Kidney glomerular epithelial cell (primary cell): ENCODE measurements at regions not wholly inside any gene's neighbourhood (a gene's known extent, or its start where the extent isn't known, plus 50 kb on each side); places are given as distances from the start of the nearest gene placed in this dataset.
"Not testable (repeated sequence)": the region's sequence is repeated elsewhere in the genome, so short reads cannot be mapped to it uniquely, and the experiment has no call there.

ENCODE experiments used
- DNase-seq: peaks from one replicate; lab custom pipeline; 2025; lab: John Stamatoyannopoulos, UW

- not testable (repeated sequence) for DNase-seq
These were observed 105.4 kb upstream of the SULF2 start for GRCh38 chr20:47890708-47891107.

GRCh38 chr20:47889751-47890150 is 104.5 kb upstream of the SULF2 start:
- not testable (repeated sequence) for DNase-seq

GRCh38 chr20:47888351-47888750 is 103.1 kb upstream of the SULF2 start:
- no peak for DNase-seq

- DNase-seq, result no peak
These were observed 102.3 kb upstream of the SULF2 start for GRCh38 chr20:47887477-47888080.

GRCh38 chr20:47887064-47887463 is 101.8 kb upstream of the SULF2 start:
- DNase-seq, result no peak

- no peak for DNase-seq
These were observed 101.3 kb upstream of the SULF2 start for GRCh38 chr20:47886454-47887041.

- DNase-seq, result no peak
These were observed 100.7 kb upstream of the SULF2 start for GRCh38 chr20:47885909-47886453.

- DNase-seq, result not testable (repeated sequence)
These were observed 98.7 kb upstream of the SULF2 start for GRCh38 chr20:47883940-47884339.

GRCh38 chr20:47883186-47883585 is 97.9 kb upstream of the SULF2 start:
- DNase-seq, result no peak

- DNase-seq, result no peak
These were observed 94.5 kb upstream of the SULF2 start for GRCh38 chr20:47879771-47880170.

- DNase-seq, result no peak
These were observed 93.3 kb upstream of the SULF2 start for GRCh38 chr20:47878601-47879027.

GRCh38 chr20:47876311-47877088 is 91.2 kb upstream of the SULF2 start:
- no peak for DNase-seq

- peak; percentile 39 for DNase-seq
These were observed 90.2 kb upstream of the SULF2 start for GRCh38 chr20:47875297-47876025.

- no peak for DNase-seq
These were observed 87.1 kb upstream of the SULF2 start for GRCh38 chr20:47872341-47872740.

GRCh38 chr20:47870475-47870874 is 85.2 kb upstream of the SULF2 start:
- DNase-seq, result no peak

GRCh38 chr20:47868744-47869143 is 83.5 kb upstream of the SULF2 start:
- no peak for DNase-seq

- no peak for DNase-seq
These were observed 83.0 kb upstream of the SULF2 start for GRCh38 chr20:47868236-47868635.

- no peak for DNase-seq
These were observed 82.5 kb upstream of the SULF2 start for GRCh38 chr20:47867831-47868230.

GRCh38 chr20:47866480-47866879 is 81.2 kb upstream of the SULF2 start:
- DNase-seq, result no peak

- DNase-seq, result no peak
These were observed 80.6 kb upstream of the SULF2 start for GRCh38 chr20:47865912-47866311.

GRCh38 chr20:47865451-47865850 is 80.2 kb upstream of the SULF2 start:
- DNase-seq, result no peak

- no peak for DNase-seq
These were observed 78.7 kb upstream of the SULF2 start for GRCh38 chr20:47863981-47864380.
